ENCODE measurements at regions not wholly inside any gene's neighbourhood (a gene's known extent, or its start where the extent isn't known, plus 50 kb on each side); places are given as distances from the start of the nearest gene placed in this dataset.

DNA sequence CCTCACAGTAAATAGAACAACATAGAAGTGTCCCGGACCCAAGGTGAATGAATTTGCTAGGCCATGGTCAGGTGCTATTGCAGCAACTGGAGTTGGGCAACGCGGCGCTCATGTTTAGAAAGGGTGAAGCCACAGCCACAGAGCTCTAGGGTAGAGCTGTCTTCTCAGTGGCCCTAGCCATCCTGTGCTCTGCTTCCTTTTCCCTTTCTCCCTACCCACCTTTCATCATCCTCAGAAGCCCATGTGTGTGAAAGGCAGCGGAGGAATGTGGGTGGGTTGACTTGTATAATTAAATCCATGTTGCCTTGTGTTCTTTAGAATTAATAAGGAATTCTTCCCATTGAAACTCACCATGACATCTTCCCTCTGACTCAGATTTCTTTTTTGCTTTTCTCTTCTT lies 336.7 kb downstream of the OSR1 start (continued):
- TF ChIP-seq, protein P1, sequence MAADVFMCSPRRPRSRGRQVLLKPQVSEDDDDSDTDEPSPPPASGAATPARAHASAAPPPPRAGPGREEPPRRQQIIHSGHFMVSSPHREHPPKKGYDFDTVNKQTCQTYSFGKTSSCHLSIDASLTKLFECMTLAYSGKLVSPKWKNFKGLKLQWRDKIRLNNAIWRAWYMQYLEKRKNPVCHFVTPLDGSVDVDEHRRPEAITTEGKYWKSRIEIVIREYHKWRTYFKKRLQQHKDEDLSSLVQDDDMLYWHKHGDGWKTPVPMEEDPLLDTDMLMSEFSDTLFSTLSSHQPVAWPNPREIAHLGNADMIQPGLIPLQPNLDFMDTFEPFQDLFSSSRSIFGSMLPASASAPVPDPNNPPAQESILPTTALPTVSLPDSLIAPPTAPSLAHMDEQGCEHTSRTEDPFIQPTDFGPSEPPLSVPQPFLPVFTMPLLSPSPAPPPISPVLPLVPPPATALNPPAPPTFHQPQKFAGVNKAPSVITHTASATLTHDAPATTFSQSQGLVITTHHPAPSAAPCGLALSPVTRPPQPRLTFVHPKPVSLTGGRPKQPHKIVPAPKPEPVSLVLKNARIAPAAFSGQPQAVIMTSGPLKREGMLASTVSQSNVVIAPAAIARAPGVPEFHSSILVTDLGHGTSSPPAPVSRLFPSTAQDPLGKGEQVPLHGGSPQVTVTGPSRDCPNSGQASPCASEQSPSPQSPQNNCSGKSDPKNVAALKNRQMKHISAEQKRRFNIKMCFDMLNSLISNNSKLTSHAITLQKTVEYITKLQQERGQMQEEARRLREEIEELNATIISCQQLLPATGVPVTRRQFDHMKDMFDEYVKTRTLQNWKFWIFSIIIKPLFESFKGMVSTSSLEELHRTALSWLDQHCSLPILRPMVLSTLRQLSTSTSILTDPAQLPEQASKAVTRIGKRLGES (CRISPR knock-in tag; IDR thresholded peaks at IDR 0.05; ENCODE audit: borderline replicate concordance): no peak
- TF ChIP-seq, protein P2, sequence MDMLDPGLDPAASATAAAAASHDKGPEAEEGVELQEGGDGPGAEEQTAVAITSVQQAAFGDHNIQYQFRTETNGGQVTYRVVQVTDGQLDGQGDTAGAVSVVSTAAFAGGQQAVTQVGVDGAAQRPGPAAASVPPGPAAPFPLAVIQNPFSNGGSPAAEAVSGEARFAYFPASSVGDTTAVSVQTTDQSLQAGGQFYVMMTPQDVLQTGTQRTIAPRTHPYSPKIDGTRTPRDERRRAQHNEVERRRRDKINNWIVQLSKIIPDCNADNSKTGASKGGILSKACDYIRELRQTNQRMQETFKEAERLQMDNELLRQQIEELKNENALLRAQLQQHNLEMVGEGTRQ (IDR thresholded peaks at IDR 0.05; ENCODE audit: low read depth, low read length): no peak
- TF ChIP-seq, protein P2 (CRISPR knock-in tag; IDR thresholded peaks at IDR 0.05; ENCODE audit: borderline replicate concordance): 0 out of 2 replicates have a peak, but pooled peaks have one; percentile 17
- TF ChIP-seq LCORL (IDR thresholded peaks at IDR 0.05): no peak
- TF ChIP-seq LCORL (CRISPR knock-in tag; IDR thresholded peaks at IDR 0.05): no peak
- no peak for TF ChIP-seq NFYB (CRISPR knock-in tag; IDR thresholded peaks at IDR 0.05)
- no peak for TF ChIP-seq SMARCC2 (IDR thresholded peaks at IDR 0.05)
- no peak for TF ChIP-seq ELF1 (CRISPR knock-in tag; IDR thresholded peaks at IDR 0.05)
- TF ChIP-seq, protein P3, sequence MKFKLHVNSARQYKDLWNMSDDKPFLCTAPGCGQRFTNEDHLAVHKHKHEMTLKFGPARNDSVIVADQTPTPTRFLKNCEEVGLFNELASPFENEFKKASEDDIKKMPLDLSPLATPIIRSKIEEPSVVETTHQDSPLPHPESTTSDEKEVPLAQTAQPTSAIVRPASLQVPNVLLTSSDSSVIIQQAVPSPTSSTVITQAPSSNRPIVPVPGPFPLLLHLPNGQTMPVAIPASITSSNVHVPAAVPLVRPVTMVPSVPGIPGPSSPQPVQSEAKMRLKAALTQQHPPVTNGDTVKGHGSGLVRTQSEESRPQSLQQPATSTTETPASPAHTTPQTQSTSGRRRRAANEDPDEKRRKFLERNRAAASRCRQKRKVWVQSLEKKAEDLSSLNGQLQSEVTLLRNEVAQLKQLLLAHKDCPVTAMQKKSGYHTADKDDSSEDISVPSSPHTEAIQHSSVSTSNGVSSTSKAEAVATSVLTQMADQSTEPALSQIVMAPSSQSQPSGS (CRISPR knock-in tag; IDR thresholded peaks at IDR 0.05): peak; percentile 20; the same call in 1 of the 2 replicates
- peak; percentile 39; the same call in 1 of the 2 replicates for TF ChIP-seq BHLHE40 (IDR thresholded peaks at IDR 0.05; ENCODE audit: low read length)
- no peak for TF ChIP-seq NCOA5 (CRISPR knock-in tag; IDR thresholded peaks at IDR 0.05)
- TF ChIP-seq KLF12 (CRISPR knock-in tag; IDR thresholded peaks at IDR 0.05; ENCODE audit: borderline replicate concordance): no peak
- TF ChIP-seq, protein P4, sequence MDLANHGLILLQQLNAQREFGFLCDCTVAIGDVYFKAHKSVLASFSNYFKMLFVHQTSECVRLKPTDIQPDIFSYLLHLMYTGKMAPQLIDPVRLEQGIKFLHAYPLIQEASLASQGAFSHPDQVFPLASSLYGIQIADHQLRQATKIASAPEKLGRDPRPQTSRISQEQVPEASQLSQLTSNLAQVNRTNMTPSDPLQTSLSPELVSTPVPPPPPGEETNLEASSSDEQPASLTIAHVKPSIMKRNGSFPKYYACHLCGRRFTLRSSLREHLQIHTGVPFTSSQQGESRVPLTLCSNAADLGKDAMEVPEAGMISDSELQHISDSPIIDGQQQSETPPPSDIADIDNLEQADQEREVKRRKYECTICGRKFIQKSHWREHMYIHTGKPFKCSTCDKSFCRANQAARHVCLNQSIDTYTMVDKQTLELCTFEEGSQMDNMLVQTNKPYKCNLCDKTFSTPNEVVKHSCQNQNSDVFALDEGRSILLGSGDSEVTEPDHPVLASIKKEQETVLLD (CRISPR knock-in tag; IDR thresholded peaks at IDR 0.05; ENCODE audit: low read depth): no peak
- TF ChIP-seq, protein P5, sequence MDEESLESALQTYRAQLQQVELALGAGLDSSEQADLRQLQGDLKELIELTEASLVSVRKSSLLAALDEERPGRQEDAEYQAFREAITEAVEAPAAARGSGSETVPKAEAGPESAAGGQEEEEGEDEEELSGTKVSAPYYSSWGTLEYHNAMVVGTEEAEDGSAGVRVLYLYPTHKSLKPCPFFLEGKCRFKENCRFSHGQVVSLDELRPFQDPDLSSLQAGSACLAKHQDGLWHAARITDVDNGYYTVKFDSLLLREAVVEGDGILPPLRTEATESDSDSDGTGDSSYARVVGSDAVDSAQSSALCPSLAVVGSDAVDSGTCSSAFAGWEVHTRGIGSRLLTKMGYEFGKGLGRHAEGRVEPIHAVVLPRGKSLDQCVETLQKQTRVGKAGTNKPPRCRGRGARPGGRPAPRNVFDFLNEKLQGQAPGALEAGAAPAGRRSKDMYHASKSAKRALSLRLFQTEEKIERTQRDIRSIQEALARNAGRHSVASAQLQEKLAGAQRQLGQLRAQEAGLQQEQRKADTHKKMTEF (CRISPR knock-in tag; IDR thresholded peaks at IDR 0.05): peak; percentile 39; the same call in 1 of the 2 replicates
- TF ChIP-seq GLI4 (CRISPR knock-in tag; IDR thresholded peaks at IDR 0.05; ENCODE audit: borderline replicate concordance): no peak
- TF ChIP-seq CENPX (CRISPR knock-in tag; IDR thresholded peaks at IDR 0.05): no peak
- no peak for TF ChIP-seq SIX1 (CRISPR knock-in tag; IDR thresholded peaks at IDR 0.05; ENCODE audit: borderline replicate concordance)
- TF ChIP-seq, protein P6, sequence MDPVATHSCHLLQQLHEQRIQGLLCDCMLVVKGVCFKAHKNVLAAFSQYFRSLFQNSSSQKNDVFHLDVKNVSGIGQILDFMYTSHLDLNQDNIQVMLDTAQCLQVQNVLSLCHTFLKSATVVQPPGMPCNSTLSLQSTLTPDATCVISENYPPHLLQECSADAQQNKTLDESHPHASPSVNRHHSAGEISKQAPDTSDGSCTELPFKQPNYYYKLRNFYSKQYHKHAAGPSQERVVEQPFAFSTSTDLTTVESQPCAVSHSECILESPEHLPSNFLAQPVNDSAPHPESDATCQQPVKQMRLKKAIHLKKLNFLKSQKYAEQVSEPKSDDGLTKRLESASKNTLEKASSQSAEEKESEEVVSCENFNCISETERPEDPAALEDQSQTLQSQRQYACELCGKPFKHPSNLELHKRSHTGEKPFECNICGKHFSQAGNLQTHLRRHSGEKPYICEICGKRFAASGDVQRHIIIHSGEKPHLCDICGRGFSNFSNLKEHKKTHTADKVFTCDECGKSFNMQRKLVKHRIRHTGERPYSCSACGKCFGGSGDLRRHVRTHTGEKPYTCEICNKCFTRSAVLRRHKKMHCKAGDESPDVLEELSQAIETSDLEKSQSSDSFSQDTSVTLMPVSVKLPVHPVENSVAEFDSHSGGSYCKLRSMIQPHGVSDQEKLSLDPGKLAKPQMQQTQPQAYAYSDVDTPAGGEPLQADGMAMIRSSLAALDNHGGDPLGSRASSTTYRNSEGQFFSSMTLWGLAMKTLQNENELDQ (CRISPR knock-in tag; IDR thresholded peaks at IDR 0.05; ENCODE audit: borderline replicate concordance): no peak
- TF ChIP-seq ZNF780A (CRISPR knock-in tag; IDR thresholded peaks at IDR 0.05): no peak
- TF ChIP-seq ZNF7 (CRISPR knock-in tag; IDR thresholded peaks at IDR 0.05): no peak
